ENCODE measurements at regions not wholly inside any gene's neighbourhood (a gene's known extent, or its start where the extent isn't known, plus 50 kb on each side); places are given as distances from the start of the nearest gene placed in this dataset.

GRCh38 chr15:36313736-36314280 lies 265.6 kb upstream of the CDIN1 start:
- Mint-ChIP-seq H3K27me3 (ENCODE audit: low read depth) (no peaks in the 10 kb centered on the region), H3K27ac (no peak overlapping the region), H3K36me3 (peaks cover 7% of the 10 kb centered on the region), H3K4me3 (no peak overlapping the region), H3K4me1 (peaks cover 12% of the 10 kb centered on the region), H3K9me3 (peaks cover 14% of the 10 kb centered on the region)
- TF ChIP-seq CTCF (IDR thresholded peaks at IDR 0.05; ENCODE audit: unreplicated experiment): no peak
- no peak for DNase-seq (ENCODE audit: low spot score in 2 of 2, unreplicated experiment in 2 of 2)

DNA sequence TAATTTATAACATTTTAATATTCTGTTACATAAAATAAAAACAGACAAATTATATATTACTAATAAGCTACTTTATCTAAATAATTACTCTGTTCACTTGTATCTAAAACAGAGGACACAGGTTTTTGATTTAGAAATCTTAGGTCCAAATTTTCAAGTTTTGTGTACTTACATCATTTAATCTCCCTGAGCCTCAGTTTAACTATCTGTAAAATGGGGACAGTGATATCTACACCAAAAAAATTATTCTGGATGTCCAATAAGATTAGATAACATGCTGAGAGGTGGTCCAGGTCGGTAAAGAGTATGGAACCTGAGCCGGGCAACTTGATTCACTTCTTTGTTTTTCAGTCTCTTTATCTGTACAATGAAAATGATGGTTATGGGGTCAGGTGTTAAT lies 263.8 kb upstream of the CDIN1 start:
- Mint-ChIP-seq H3K27me3 (ENCODE audit: low read depth) (no peaks in the 10 kb centered on the region), H3K9me3 (peaks cover 5% of the 10 kb centered on the region), H3K4me1 (peaks cover 9% of the 10 kb centered on the region), H3K4me3 (no peak overlapping the region), H3K36me3 (no peaks in the 10 kb centered on the region), H3K27ac (no peak overlapping the region)
- DNase-seq (ENCODE audit: low spot score in 2 of 2, unreplicated experiment in 2 of 2): no peak
- TF ChIP-seq CTCF (IDR thresholded peaks at IDR 0.05; ENCODE audit: unreplicated experiment): no peak

- TF ChIP-seq CTCF (IDR thresholded peaks at IDR 0.05; ENCODE audit: unreplicated experiment): no peak
- no peak for DNase-seq (ENCODE audit: low spot score in 2 of 2, unreplicated experiment in 2 of 2)
- Mint-ChIP-seq H3K27me3 (ENCODE audit: low read depth) (no peaks in the 10 kb centered on the region), H3K4me1 (peaks cover 9% of the 10 kb centered on the region), H3K27ac (no peak overlapping the region), H3K9me3 (peaks cover 20% of the 10 kb centered on the region), H3K4me3 (no peak overlapping the region), H3K36me3 (no peaks in the 10 kb centered on the region)
Observed at GRCh38 chr15:36323615-36324014, 255.8 kb upstream of the CDIN1 start.

DNA sequence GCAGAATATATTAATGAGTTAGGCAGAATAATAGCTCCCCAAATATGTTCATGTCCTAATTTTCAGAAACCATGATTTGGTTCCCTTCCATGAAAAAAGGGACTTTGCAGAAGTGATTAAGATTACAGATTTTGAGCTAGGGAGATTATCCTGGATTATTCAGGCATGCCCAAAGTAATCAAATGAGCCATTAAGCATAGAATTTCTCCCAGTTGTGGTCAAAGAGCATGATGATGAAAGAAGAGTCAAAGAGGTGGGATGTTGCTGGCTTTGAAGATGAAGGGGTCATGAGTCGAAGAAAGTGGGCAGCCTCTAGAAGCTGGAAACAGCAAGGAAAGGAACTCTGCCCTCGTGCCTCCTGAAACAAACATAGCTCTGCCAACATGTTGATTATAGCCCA lies 254.2 kb upstream of the CDIN1 start:
- Mint-ChIP-seq H3K4me3 (no peak overlapping the region), H3K27ac (no peak overlapping the region), H3K4me1 (peaks cover 7% of the 10 kb centered on the region), H3K27me3 (ENCODE audit: low read depth) (no peaks in the 10 kb centered on the region), H3K36me3 (no peaks in the 10 kb centered on the region), H3K9me3 (peaks cover 20% of the 10 kb centered on the region)
- TF ChIP-seq CTCF (IDR thresholded peaks at IDR 0.05; ENCODE audit: unreplicated experiment): no peak
- DNase-seq (ENCODE audit: low spot score in 2 of 2, unreplicated experiment in 2 of 2): no peak

GRCh38 chr15:36329592-36329991 lies 249.8 kb upstream of the CDIN1 start:
- Mint-ChIP-seq H3K9me3 (peaks cover 11% of the 10 kb centered on the region), H3K4me1 (peaks cover 23% of the 10 kb centered on the region), H3K27me3 (ENCODE audit: low read depth) (no peaks in the 10 kb centered on the region), H3K27ac (no peak overlapping the region), H3K36me3 (peaks cover 4% of the 10 kb centered on the region), H3K4me3 (no peak overlapping the region)
- no peak for DNase-seq (ENCODE audit: low spot score in 2 of 2, unreplicated experiment in 2 of 2)
- no peak for TF ChIP-seq CTCF (IDR thresholded peaks at IDR 0.05; ENCODE audit: unreplicated experiment)

DNA sequence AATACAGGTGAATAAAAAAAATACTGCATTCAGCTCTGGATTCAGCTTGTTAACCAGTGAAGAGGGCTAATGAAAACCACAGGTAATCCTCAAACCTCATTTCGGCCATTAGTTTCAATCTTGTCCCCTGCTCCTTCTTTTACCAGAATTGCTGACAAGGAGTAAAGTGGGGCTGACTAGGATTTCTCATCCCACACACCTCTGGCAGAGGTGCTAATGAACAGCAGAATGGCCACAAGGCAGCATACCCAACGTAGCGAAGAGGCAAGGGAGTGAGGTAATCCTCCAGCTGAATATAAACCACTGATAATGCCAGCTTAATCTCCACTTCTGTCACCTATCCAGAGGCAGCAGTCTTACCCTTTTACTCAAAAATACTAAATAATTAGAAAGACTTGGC lies 248.8 kb upstream of the CDIN1 start:
- no peaks in the 10 kb centered on the region for H3K27me3 Mint-ChIP-seq (ENCODE audit: low read depth)
- peaks cover 8% of the 10 kb centered on the region for H3K36me3 Mint-ChIP-seq
- no peak overlapping the region for H3K4me3 Mint-ChIP-seq
- peaks cover 9% of the 10 kb centered on the region for H3K9me3 Mint-ChIP-seq
- H3K27ac Mint-ChIP-seq: no peak overlapping the region
- no peak for TF ChIP-seq CTCF (IDR thresholded peaks at IDR 0.05; ENCODE audit: unreplicated experiment)
- DNase-seq (ENCODE audit: low spot score in 2 of 2, unreplicated experiment in 2 of 2): no peak
- peaks cover 26% of the 10 kb centered on the region for H3K4me1 Mint-ChIP-seq

Data from mesothelial cell of epicardium (in vitro differentiated cells).